ENCODE measurements at regions not wholly inside any gene's neighbourhood (a gene's known extent, or its start where the extent isn't known, plus 50 kb on each side); places are given as distances from the start of the nearest gene placed in this dataset.
A peak's percentile ranks its signal among the peaks of the same experiment; 100 is the strongest.
"Not testable (repeated sequence)": the region's sequence is repeated elsewhere in the genome, so short reads cannot be mapped to it uniquely, and the experiment has no call there.

- no peak for DNase-seq
- H3K27me3 Mint-ChIP-seq: peaks cover 49% of the 10 kb centered on the region
- ChIA-PET POLR2A (no interaction called here), CTCF (no interaction called here)
- no peak for ATAC-seq
- no peak for TF ChIP-seq CTCF (IDR thresholded peaks at IDR 0.05)
- H3K4me3 Mint-ChIP-seq: no peak overlapping the region
- intact Hi-C loops (cut with micrococcal nuclease): no loop called here
- no peaks in the 10 kb centered on the region for H3K4me1 Mint-ChIP-seq (ENCODE audit: low read depth)
- H3K36me3 Mint-ChIP-seq (ENCODE audit: low read depth): no peaks in the 10 kb centered on the region
- H3K27ac Mint-ChIP-seq: no peak overlapping the region
- H3K9me3 Mint-ChIP-seq: no peaks in the 10 kb centered on the region
These were observed 68.9 kb downstream of the KLF15 start for GRCh38 chr3:126288314-126288713.

GRCh38 chr3:126287536-126288241, 69.5 kb downstream of the KLF15 start:
- intact Hi-C loops (cut with micrococcal nuclease): no loop called here
- DNase-seq: no peak
- peaks cover 53% of the 10 kb centered on the region for H3K27me3 Mint-ChIP-seq
- POLR2A ChIA-PET: no interaction called here
- H3K27ac Mint-ChIP-seq: no peak overlapping the region
- H3K4me3 Mint-ChIP-seq: no peak overlapping the region
- H3K4me1 Mint-ChIP-seq (ENCODE audit: low read depth): no peaks in the 10 kb centered on the region
- TF ChIP-seq CTCF (IDR thresholded peaks at IDR 0.05): no peak
- no peaks in the 10 kb centered on the region for H3K36me3 Mint-ChIP-seq (ENCODE audit: low read depth)
- ATAC-seq: no peak
- CTCF ChIA-PET: no interaction called here
- no peaks in the 10 kb centered on the region for H3K9me3 Mint-ChIP-seq

GRCh38 chr3:126287171-126287535, 70.1 kb downstream of the KLF15 start:
- H3K27ac Mint-ChIP-seq: no peak overlapping the region
- ATAC-seq: no peak
- H3K4me1 Mint-ChIP-seq (ENCODE audit: low read depth): no peaks in the 10 kb centered on the region
- H3K4me3 Mint-ChIP-seq: no peak overlapping the region
- ChIA-PET POLR2A (no interaction called here), CTCF (no interaction called here)
- DNase-seq: no peak
- H3K9me3 Mint-ChIP-seq: no peaks in the 10 kb centered on the region
- intact Hi-C loops (cut with micrococcal nuclease): no loop called here
- TF ChIP-seq CTCF (IDR thresholded peaks at IDR 0.05): no peak
- no peaks in the 10 kb centered on the region for H3K36me3 Mint-ChIP-seq (ENCODE audit: low read depth)
- H3K27me3 Mint-ChIP-seq: peaks cover 56% of the 10 kb centered on the region

GRCh38 chr3:126285369-126285768, 71.8 kb downstream of the KLF15 start:
- no peak for TF ChIP-seq CTCF (IDR thresholded peaks at IDR 0.05)
- Mint-ChIP-seq H3K27me3 (peaks cover 55% of the 10 kb centered on the region), H3K36me3 (ENCODE audit: low read depth) (no peaks in the 10 kb centered on the region), H3K4me1 (ENCODE audit: low read depth) (no peaks in the 10 kb centered on the region), H3K4me3 (no peak overlapping the region), H3K27ac (no peak overlapping the region), H3K9me3 (no peaks in the 10 kb centered on the region)
- intact Hi-C loops (cut with micrococcal nuclease): no loop called here
- CTCF ChIA-PET: interaction anchor here (1.0 kb wide), 1 partner anchor 152 kb away, joined by 3 read pairs; no protein-coding TSS in a partner anchor
- POLR2A ChIA-PET: no interaction called here
- no peak for DNase-seq
- no peak for ATAC-seq

GRCh38 chr3:126284258-126284904, 72.8 kb downstream of the KLF15 start:
- CTCF ChIA-PET: interaction anchor here (1.0 kb wide), 1 partner anchor 151 kb away, joined by 3 read pairs; no protein-coding TSS in a partner anchor

GRCh38 chr3:126283651-126284050, 73.6 kb downstream of the KLF15 start:
- H3K4me3 Mint-ChIP-seq; intact Hi-C loops (cut with micrococcal nuclease); H3K9me3 Mint-ChIP-seq; ATAC-seq; H3K4me1 Mint-ChIP-seq (ENCODE audit: low read depth); DNase-seq; CTCF ChIA-PET; H3K27ac Mint-ChIP-seq; POLR2A ChIA-PET; H3K36me3 Mint-ChIP-seq (ENCODE audit: low read depth): not testable (repeated sequence)
- H3K27me3 Mint-ChIP-seq: peaks cover 45% of the 10 kb centered on the region

More at GRCh38 chr3:126284258-126284904, 72.8 kb downstream of the KLF15 start:
- Mint-ChIP-seq H3K4me3 (no peak overlapping the region), H3K27me3 (peaks cover 47% of the 10 kb centered on the region), H3K9me3 (no peaks in the 10 kb centered on the region), H3K4me1 (ENCODE audit: low read depth) (no peaks in the 10 kb centered on the region), H3K27ac (no peak overlapping the region), H3K36me3 (ENCODE audit: low read depth) (no peaks in the 10 kb centered on the region)
- POLR2A ChIA-PET: no interaction called here
- DNase-seq: no peak
- TF ChIP-seq CTCF (IDR thresholded peaks at IDR 0.05): no peak
- peak; percentile 68 for ATAC-seq
- intact Hi-C loops (cut with micrococcal nuclease): no loop called here
